NCI-H146 treated with DMSO at 0.1 percent for 48 hours (cell line): ENCODE measurements at regions not wholly inside any gene's neighbourhood (a gene's known extent, or its start where the extent isn't known, plus 50 kb on each side); places are given as distances from the start of the nearest gene placed in this dataset.
"Not testable (repeated sequence)": the region's sequence is repeated elsewhere in the genome, so short reads cannot be mapped to it uniquely, and the experiment has no call there.

Experiments used
- DNase-seq: peaks from one replicate; lab custom pipeline; 2025; ENCODE audit not compliant: unreplicated experiment; lab: John Stamatoyannopoulos, UW

DNA sequence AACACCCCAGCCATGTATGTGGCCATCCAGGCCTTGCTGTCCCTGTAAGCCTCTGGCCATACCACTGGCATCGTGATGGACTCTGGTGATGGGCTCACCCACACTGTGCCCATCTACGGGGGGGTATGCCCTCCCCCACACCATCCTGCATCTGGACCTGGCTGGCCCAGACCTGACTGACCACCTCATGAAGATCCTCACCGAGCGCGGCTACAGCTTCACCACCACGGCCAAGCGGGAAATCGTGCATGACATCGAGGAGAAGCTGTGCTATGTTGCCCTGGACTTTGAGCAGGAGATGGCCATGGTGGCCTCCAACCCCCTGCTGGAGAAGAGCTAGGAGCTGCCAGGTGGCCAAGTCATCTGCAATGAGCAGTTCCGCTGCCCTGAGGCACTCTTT, 80.4 kb upstream of the ZCCHC2 start:
- DNase-seq = no peak

DNA sequence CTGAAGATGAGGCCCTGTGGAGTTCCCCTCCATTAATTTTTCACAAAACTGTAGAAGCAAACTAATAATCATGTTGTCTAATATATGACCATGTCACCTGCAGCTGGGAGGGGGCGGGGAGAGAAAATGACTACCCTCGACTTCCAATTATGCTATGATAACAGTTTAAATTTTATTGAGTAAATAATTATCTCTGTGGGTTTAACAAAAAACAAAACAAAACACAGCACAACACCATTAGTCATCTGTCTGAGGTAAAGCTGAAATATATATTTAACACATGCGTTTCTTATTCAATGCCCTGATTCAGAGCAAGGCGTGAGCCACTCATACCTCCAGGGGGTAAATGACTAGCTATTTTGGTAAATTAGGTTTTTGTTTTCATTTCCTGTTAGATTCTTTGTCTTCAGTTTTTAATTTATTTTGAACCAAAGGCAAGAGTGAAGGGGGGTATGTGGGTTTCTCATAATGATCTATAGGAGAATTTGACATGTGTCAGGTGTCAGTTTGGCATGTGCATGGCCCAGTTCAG, 77.4 kb upstream of the ZCCHC2 start:
- DNase-seq = peak; percentile 99

DNA sequence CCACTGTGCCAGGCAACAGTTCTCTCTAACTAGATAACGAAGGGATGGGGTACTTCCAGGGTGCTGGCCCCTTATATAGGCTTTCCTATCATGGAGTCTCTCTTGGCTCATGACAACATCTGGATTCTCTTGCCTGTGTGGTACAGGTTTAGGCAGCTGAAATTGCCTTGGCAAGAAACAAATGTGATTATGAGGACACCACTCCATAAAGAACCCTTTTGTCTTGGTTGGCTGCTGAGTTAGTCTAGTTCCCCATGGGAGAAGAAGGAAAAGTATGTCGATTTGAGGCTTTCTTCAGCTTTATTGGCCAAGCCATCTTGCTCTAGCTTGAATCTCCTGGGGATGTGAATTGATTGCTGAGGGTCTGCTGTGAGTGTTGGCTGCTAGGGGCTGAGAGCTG, 76.3 kb upstream of the ZCCHC2 start:
- no peak for DNase-seq

DNA sequence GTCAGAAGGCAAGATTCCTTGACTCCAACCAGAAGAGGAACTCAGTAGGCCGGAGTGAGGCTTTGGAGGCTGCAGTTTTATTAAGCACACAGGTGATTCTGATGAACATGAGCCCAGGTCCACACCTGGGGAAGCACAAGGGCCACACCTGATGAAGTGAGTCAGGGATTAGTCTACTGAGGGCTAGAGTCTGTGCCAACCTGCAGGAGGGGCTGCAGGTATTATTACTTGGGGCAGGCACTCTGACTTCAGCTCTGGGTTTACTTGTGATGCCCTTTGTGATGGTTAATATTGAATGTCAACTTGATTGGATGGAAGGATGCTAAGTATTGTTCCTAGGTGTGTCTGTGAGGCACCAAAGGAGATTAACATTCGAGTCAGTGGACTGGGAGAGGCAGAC, 75.2 kb upstream of the ZCCHC2 start:
- DNase-seq = no peak

DNA sequence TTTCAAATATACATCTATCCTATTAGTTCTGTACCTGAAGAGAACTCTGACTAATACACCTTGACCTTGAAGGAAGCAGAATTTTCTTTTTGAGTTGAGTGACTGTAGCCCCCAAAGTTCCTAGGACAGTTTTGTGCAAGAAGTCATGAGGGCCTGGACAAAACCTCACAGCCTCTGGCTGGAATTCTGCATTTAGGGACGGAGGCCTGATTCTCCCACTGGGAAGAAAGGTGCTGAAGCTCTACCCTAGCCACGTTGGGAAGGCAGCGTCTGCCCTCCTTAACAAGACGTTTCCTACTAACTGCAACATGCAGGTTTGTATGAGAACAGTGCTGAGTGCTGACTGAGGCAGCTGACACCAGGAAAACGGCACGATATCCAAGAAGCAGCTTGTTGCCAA, 74.4 kb upstream of the ZCCHC2 start:
- DNase-seq = no peak

DNA sequence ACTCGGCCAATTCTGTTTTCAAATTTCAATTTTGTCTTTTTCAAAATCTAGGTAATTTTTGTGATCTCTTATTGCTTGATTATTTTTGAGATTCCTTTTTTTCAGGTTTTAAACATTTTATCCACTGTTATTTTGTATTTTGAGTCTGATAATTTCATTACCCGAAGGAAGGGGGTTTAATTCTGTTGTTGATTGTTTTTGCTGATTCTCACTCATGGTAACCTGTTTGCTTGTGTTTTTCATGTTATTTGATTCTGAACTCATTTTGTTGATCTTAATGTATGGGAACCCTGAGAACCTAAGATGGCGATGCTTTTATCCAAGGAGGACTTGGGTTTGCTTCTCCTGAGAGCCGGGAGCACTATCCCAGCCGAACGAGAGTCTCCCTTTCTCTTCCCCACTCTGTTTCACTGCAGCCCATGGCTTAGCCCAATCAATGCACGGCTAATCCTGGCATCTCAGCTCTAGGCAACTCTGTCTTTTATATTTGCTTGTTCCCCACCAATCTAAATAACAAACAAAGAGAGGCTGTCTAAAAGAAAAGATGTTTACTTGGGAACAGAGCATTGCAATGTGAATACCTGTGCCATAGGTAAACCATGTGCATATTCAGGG, 73.2 kb upstream of the ZCCHC2 start:
- no peak for DNase-seq

DNA sequence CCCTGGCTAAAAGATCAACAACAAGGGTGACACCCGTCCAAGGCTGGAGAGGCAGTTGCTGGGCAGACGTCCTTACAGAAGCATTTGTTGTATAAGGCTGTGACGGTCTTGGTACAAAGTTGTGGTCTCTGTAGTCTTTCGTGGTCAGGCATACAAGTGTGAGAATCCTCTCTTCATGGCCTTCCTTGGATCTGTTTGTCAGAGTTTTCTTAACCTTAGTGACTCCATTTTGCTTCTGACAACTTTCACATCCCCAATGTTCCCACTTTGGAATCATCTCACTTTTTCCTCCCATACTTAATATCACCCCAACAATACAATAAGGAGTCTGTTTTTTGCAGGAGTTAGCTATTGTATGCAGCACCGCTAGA, 72.7 kb upstream of the ZCCHC2 start:
- no peak for DNase-seq

DNA sequence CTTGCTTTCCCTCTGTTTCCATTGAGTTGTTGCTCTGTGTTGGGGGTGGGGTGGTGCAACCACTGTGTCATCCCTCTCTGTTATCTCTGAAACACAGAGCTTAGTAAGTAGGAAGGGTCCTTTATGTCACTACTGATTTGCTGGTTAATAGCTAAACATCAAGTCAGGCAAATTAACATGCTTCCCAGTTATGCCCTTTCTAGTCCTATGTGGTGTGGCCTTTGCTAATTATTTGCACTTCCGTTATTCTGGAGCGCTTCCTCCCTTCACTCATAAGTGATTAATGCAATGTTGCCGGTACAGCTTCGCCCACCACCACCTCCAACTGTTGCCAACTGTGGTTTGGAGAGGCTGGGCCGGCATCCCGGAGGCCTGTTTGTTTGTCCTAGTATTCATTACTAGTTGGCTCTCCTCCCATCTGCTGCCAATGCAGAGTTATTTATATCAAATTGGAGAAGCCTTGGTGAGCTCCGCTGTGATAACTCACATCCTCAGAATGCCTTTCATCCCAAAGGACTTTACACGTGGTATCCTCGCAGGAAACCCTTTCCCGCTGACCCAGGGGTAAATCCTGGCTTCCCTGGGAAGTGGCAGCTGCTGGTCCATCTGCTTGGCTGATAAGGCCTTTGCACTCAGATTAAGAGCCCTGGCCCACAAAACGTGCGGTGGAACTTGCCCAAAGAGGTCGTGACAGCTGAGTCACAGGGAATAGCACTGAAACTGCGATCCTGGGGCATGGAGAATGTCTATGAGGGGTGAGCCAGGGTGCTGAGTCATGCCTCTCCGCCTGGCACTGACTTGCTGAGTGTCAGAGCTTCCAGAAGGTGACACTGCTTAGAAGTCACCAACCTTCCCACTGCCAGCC, 72.0 kb upstream of the ZCCHC2 start:
- peak; percentile 46 for DNase-seq

DNA sequence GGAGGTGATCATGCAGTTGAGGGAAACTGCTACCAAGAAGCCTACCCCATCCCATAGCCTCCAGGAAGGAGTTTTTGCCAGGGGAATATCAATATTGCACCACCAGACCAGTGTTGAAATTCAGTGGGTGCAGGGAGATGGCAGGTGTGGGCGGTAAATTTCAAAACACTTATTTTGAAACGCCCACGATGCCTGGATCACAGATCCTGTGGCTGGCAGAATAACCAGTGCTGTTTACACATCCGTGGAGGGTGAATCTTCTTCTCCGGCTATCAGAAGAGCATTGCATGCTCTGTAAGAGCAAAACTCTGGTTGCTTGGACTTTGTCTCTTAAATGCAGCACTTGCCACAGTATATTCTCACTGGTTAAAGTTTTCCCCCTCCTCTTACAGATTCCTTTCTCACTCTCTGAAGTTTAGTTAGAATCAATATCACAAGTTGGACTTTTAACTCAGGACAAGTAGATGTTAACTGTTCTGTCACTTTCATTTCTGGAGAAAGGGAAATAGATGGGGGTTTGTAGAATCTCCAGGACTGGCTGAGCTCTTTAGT, 70.5 kb upstream of the ZCCHC2 start:
- no peak for DNase-seq

DNA sequence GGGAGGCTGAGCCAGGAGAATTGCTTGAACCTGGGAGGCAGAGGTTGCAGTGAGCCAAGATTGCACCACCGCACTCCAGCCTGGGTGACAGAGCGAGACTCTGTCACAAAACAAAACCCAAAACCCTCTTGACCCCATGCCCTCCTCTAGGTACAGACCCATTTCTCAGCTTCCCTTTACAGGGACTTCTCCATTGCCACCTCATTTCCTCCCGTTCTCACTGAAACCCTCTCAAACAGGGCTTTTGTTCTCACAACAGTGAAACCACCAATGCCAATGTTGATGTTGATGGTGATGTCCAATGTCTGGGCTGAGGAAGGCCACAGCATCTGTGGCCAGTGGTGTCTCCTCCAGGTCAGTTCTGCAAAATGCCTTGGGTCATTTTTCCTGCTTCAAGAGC, 69.0 kb upstream of the ZCCHC2 start:
- DNase-seq = no peak

DNA sequence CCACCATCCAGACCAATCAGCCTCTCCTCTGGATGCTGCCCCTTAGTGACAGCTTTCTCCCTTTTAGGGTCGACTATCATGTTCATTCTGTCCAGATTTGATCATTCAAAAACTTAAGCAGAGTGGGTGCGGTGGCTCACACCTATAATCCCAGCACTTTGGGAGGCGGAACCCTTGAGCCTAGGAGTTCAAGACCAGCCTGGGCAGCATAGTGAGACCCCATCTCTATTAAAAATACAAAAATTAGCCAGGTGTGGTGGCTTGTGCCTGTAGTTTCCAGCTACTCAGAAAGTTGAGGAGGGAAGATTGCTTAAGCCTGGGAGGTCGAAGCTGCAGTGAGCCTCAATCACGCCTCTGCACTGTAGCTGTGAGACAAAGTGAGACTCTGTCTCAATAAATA, 68.3 kb upstream of the ZCCHC2 start:
- no peak for DNase-seq

DNA sequence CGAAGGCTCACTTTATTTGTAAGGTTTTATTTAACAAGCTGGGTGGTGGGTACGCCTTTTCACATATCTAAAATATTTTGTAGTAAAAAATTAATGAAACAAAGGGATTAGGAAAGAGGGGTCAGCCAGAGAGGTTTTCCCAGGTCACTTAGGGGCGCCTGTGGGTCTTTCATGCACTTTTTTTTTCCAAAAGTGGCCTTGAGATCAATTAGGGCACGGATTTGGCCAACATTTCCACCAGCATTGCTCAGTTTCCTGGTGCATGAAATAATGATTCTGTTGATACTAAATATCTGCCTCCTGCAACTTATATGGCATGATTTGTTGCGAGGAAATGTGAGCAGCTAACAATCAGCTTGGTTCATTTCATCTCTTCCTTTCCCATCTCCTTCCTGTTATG, 67.6 kb upstream of the ZCCHC2 start:
- no peak for DNase-seq

DNA sequence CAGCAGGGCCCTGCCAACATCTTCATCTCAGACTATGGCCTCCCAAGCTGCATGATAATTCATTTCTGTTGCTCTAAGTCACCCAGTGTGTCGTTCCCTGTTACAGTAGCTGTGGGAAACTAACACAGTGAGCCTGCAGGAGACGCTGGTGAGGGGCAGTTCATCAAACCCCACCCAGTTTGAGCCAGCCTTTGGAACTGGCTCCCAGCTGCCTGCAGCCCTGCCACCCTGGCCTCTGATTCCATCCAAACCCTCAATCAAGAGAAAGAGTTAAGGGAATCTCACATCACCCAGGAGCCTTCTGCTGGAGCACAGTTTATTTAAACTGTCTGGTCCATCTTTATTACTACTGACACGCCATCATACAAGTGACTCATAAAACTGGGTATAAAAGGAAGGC, 64.9 kb upstream of the ZCCHC2 start:
- no peak for DNase-seq

DNA sequence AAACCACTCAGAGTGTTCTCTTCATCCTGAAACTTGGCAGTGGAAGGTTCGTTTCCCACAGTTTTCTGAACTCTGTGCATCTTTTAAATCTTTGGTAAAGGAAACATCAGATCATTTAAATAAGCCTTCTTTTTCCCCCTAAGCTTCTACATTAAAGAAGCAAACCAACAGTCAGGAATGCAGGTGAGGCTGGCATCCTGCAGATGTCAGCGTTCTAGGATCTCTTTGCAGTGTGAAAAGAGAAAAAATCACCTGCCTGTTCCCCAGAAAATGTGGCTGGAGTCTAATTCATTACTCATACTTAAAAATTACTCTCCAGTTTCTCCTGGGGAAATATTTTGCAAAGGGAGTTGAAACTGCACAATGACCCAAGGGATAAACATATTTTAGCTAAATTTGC, 64.5 kb upstream of the ZCCHC2 start:
- no peak for DNase-seq

DNA sequence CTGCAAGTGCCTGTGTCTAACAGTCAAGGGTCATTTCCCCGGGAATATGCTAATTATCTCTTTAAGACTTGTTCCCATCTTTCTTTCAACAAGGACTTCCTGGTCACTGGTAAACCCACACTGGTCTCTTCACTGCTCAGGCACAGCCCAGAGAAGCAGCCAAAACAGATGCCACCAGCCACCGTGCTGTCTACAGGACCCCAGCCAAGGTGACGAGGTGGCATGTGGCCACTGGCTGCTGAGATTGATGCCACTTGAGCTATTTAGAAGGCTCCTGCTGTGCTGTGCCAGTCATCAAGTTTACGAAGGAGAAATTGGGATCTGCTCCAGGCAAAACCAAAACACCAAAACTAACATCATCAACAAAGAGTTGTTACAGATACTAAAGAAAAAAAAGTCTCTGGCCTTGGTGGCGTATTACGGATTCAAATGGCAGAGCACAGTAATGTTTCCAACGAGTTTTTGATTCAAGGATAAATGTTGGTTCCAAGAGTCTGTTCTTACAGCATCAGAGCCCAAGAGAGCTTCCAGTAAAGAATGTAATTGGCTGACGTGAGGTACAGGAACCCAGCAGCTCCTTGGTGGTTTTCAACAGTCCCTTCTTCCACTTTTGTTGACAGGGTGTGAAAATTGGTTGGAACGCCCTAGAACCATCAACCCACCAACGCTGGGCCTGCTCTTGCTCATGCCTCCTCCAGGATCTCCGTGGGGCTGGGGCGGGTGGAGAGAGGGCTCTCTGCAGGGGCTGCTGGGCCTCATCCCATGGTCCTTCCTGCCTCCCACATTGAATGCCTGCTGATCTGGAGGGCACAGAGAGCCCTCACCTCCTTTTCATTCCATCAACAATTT, 63.7 kb upstream of the ZCCHC2 start:
- DNase-seq = no peak

DNA sequence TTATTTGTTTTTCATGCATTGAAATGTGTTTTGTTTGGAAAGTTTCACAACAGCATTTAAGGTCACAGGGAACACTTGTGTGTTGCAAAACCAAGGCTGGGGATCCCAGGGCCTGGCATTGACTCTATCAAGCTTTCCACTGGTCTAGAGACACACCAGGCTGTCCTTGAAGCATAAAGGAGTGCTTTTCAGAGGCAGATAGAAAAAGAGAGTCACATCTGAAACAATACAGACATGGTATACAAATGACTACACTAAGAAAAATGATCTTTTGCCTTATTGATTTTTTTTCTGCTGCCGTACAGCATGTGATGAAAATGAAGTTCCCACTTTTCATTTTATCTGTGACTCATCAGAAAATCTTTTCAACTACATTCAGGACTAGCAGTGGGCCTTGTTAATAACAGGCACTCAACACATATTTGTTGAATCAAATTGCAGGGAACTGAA, 61.9 kb upstream of the ZCCHC2 start:
- peak; percentile 40 for DNase-seq

DNA sequence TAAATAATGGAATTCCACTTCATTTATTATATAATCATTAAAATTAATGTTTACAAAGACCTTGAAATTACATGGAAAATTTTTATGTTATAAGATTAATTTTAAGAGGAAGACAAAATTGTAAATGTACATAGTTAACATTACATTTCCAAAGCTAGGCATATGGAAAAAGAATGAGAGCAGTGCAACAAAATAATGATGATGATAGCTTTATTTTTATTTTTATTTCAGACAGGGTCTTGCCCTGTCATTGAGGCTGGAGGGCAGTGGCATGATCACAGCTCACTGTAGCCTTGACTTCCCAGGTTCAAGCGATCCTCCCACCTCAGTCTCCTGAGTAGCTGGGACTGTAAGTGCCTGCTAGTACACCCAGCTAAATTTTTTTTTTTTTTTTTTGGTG, 61.2 kb upstream of the ZCCHC2 start:
- DNase-seq = no peak

DNA sequence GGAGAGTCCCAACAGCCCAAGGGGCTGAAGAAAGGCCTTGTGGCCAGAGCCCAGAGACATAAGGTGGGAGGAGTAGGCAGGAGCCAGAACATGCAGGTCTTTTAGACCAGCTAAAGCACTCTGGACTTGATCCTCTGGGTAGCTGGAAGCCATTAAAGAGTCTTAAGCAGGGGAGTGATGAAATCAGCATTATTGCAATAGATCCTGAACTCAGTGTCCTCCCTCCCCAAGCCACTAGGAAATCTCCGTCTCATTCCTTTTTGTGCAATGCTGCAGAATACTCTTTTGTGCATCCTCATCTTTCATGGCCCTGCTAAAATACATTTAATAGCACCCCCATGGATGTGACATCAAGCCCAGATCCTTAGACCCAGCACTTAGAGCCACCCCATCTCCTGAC, 58.6 kb upstream of the ZCCHC2 start:
- DNase-seq = no peak

DNA sequence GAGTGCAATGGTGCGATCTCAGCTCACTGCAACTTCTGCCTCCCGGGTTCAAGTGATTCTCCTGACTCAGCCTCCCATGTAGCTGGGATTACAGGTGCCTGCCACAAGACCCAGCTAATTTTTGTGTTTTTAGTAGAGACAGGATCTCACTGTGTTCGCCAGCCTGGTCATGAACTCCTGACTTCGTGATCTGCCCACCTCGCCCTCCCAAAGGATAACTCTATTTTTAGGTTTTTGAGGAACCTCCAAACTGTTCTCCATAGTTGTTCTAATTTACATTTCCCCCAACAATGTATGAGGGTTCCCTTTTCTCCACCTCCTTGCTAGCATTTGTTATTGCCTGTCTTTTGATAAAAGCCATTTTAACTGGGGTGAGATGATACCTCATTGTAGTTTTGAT, 53.7 kb upstream of the ZCCHC2 start:
- DNase-seq = not testable (repeated sequence)
